Gastroesophageal sphincter (tissue), 4 donors: ENCODE measurements at regions not wholly inside any gene's neighbourhood (a gene's known extent, or its start where the extent isn't known, plus 50 kb on each side); places are given as distances from the start of the nearest gene placed in this dataset.

Source experiments
- ATAC-seq: fragments of 150-250 bp; one replicate; pipeline ENCODE4 v1.9.1; 2016; ENCODE audit warnings: mild to moderate bottlenecking, moderate library complexity
- H3K27ac ChIP-seq, 4 donors: fragments of 200-600 bp; sonication (generic) in 3 of 4; 1 replicate in 3 of 4; 2 replicates in 1 of 4; pipeline ENCODE4 v1.5.1; 2016 to 2019
- H3K27me3 ChIP-seq: fragments of 200-600 bp; sonication (generic); one replicate; pipeline ENCODE4 v1.5.1; 2019
- H3K36me3 ChIP-seq, 2 donors: fragments of 200-600 bp; sonication (generic); one replicate each; pipeline ENCODE4 v1.5.1; 2019; ENCODE audit warnings: control low read depth in 1 of 2
- H3K4me1 ChIP-seq, 3 donors: fragments of 200-600 bp; sonication (generic); 1 replicate in 2 of 3; 2 replicates in 1 of 3; pipeline ENCODE4 v1.5.1; 2016 to 2019; ENCODE audit warnings: control low read depth in 2 of 3
- H3K4me3 ChIP-seq, 2 donors: fragments of 200-600 bp; sonication (generic); one replicate each; pipeline ENCODE4 v1.5.1; 2019; ENCODE audit warnings: mild to moderate bottlenecking in 1 of 2, moderate library complexity in 1 of 2
- H3K9me3 ChIP-seq, 3 donors: fragments of 200-600 bp; sonication (generic); one replicate each; pipeline ENCODE4 v1.5.1; 2017 to 2019; ENCODE audit warnings: control low read depth in 2 of 3
- CTCF ChIP-seq, 4 experiments: fragments of 200-600 bp in 2 of 4; fragments of 450-650 bp in 2 of 4; sonication (generic) in 1 of 4; IDR thresholded peaks; one replicate each; pipeline ENCODE4 v1.5.1; 2017 to 2019; ENCODE audit warnings: antibody characterized with exemption in 4 of 4, mild to moderate bottlenecking in 2 of 4, moderate library complexity in 2 of 4
- EP300 ChIP-seq: sonication (generic); formaldehyde crosslinking; IDR thresholded peaks from one replicate; pipeline ENCODE4 v1.6.1; 2017; ENCODE audit warnings: antibody characterized with exemption, mild to moderate bottlenecking
- POLR2A ChIP-seq, 2 donors: fragments of 450-650 bp; IDR thresholded peaks; one replicate each; pipeline ENCODE4 v1.6.1; 2017; ENCODE audit warnings: antibody characterized with exemption in 2 of 2, mild to moderate bottlenecking in 2 of 2, moderate library complexity in 1 of 2
- POLR2AphosphoS5 ChIP-seq: sonication (generic); formaldehyde crosslinking; IDR thresholded peaks from one replicate; pipeline ENCODE4 v1.6.1; 2017; ENCODE audit warnings: antibody characterized with exemption
- WGBS, 2 donors: methylation state at CpG; one replicate each; pipeline ENCODE4 v1.1.5; 2018; ENCODE audit warnings: low coverage in 1 of 2; 5-methylcytosine and 5-hydroxymethylcytosine counted together

GRCh38 chr4:62835631-62836030, 1573.6 kb downstream of the TECRL start:
- no peak overlapping the region for H3K4me3 ChIP-seq
- H3K36me3 ChIP-seq = no peaks in the 10 kb centered on the region
- H3K9me3 ChIP-seq = no peaks in the 10 kb centered on the region
- no peaks in the 10 kb centered on the region for H3K27me3 ChIP-seq
- 50 to 54% methylated on average over 2 of the region's 2 CpGs for WGBS, 2 donors
- H3K4me1 ChIP-seq = no peaks in the 10 kb centered on the region
- no peak overlapping the region for H3K27ac ChIP-seq
- no peak for TF ChIP-seq POLR2A (IDR thresholded peaks at IDR 0.05)
- no peak for TF ChIP-seq CTCF (IDR thresholded peaks at IDR 0.05)
- no peak for TF ChIP-seq POLR2AphosphoS5
- TF ChIP-seq EP300 = no peak
- no peak for ATAC-seq

GRCh38 chr4:62822306-62822705, 1586.9 kb downstream of the TECRL start:
- 26 to 70% methylated on average over 1 of the region's 1 CpG for WGBS, 2 donors
- no peaks in the 10 kb centered on the region for H3K27me3 ChIP-seq
- no peak overlapping the region for H3K4me3 ChIP-seq
- H3K27ac ChIP-seq = no peak overlapping the region
- no peak for TF ChIP-seq POLR2A (IDR thresholded peaks at IDR 0.05)
- TF ChIP-seq CTCF (IDR thresholded peaks at IDR 0.05) = no peak
- no peak for ATAC-seq
- H3K36me3 ChIP-seq = no peaks in the 10 kb centered on the region
- H3K9me3 ChIP-seq = no peaks in the 10 kb centered on the region
- H3K4me1 ChIP-seq = no peaks in the 10 kb centered on the region

GRCh38 chr4:62816566-62816965, 1592.7 kb downstream of the TECRL start:
- 35 to 70% methylated on average over 4 to 10 of the region's 25 CpGs for WGBS, 2 donors
- no peak for ATAC-seq
- peaks cover 4% of the 10 kb centered on the region for H3K27me3 ChIP-seq
- H3K27ac ChIP-seq = no peak overlapping the region
- no peaks in the 10 kb centered on the region for H3K9me3 ChIP-seq
- no peak overlapping the region for H3K4me3 ChIP-seq
- no peaks in the 10 kb centered on the region for H3K4me1 ChIP-seq
- TF ChIP-seq CTCF (IDR thresholded peaks at IDR 0.05) = no peak
- TF ChIP-seq POLR2A (IDR thresholded peaks at IDR 0.05) = no peak
- TF ChIP-seq POLR2AphosphoS5 = no peak
- no peak for TF ChIP-seq EP300
- no peaks in the 10 kb centered on the region for H3K36me3 ChIP-seq

- no peak for TF ChIP-seq POLR2AphosphoS5
- TF ChIP-seq CTCF (IDR thresholded peaks at IDR 0.05) = no peak
- TF ChIP-seq POLR2A (IDR thresholded peaks at IDR 0.05) = no peak
- TF ChIP-seq EP300 = no peak
- 28 to 33% methylated on average over 1 to 3 of the region's 3 CpGs for WGBS, 2 donors
- no peaks in the 10 kb centered on the region for H3K9me3 ChIP-seq
- no peaks in the 10 kb centered on the region for H3K36me3 ChIP-seq
- H3K27ac ChIP-seq = no peak overlapping the region
- ATAC-seq = no peak
- no peaks in the 10 kb centered on the region for H3K4me1 ChIP-seq
- peaks cover 4% of the 10 kb centered on the region for H3K27me3 ChIP-seq
- no peak overlapping the region for H3K4me3 ChIP-seq
Observed at GRCh38 chr4:62814510-62815047, 1594.7 kb downstream of the TECRL start.

GRCh38 chr4:62806816-62807215, 1602.4 kb downstream of the TECRL start:
- peak; percentile 34 for ATAC-seq
- Histone ChIP-seq H3K27me3 (no peaks in the 10 kb centered on the region), H3K36me3 (no peaks in the 10 kb centered on the region), H3K27ac (no peak overlapping the region), H3K4me3 (no peak overlapping the region), H3K4me1 (no peaks in the 10 kb centered on the region), H3K9me3 (no peaks in the 10 kb centered on the region)
- 80% methylated on average over 1 of the region's 5 CpGs; no CpG with 5 or more reads in 1 of the 2 donors for WGBS, 2 donors
- TF ChIP-seq CTCF (IDR thresholded peaks at IDR 0.05) = no peak
- TF ChIP-seq POLR2A (IDR thresholded peaks at IDR 0.05) = no peak
